CD4-positive, CD25-positive, alpha-beta regulatory T cell (primary cell): ENCODE measurements at regions not wholly inside any gene's neighbourhood (a gene's known extent, or its start where the extent isn't known, plus 50 kb on each side); places are given as distances from the start of the nearest gene placed in this dataset.
"Not testable (repeated sequence)": the region's sequence is repeated elsewhere in the genome, so short reads cannot be mapped to it uniquely, and the experiment has no call there.

Experiments used
- ATAC-seq, 2 donors: fragments of 150-1000 bp; cut with Tn5 transposase; one replicate each; pipeline ENCODE4 v1.10.0; 2021; ENCODE audit warnings: low read depth in 2 of 2, moderate number of reproducible peaks in 2 of 2, moderate library complexity in 1 of 2
- DNase-seq, 3 donors: peaks; one replicate each; pipeline versions ENCODE4 v3.0.0 to v3.0.0-alpha.2; 2012 to 2022; ENCODE audit warnings: mixed read lengths in 1 of 3
- H3K27ac ChIP-seq: one replicate; pipeline ENCODE4 v1.7.0; 2013; ENCODE audit warnings: mild to moderate bottlenecking, low read length; ENCODE audit not compliant: insufficient read depth, poor library complexity, severe bottlenecking
- H3K27me3 ChIP-seq: one replicate; pipeline ENCODE4 v1.7.0; 2013; ENCODE audit warnings: low read length; ENCODE audit not compliant: control insufficient read depth, insufficient read depth
- H3K36me3 ChIP-seq: one replicate; pipeline ENCODE4 v1.7.0; 2013; ENCODE audit warnings: mild to moderate bottlenecking, low read length, moderate library complexity; ENCODE audit not compliant: control insufficient read depth, insufficient read depth
- H3K4me1 ChIP-seq: 2 replicates; pipeline ENCODE4 v1.7.0; 2013; ENCODE audit warnings: mild to moderate bottlenecking, low read length; ENCODE audit not compliant: insufficient read depth, control insufficient read depth, poor library complexity, severe bottlenecking
- H3K4me3 ChIP-seq: one replicate; pipeline ENCODE4 v1.7.0; 2013; ENCODE audit warnings: low read depth, mild to moderate bottlenecking, low read length, moderate library complexity
- H3K9me3 ChIP-seq, 2 experiments: 1 replicate in 1 of 2; 2 replicates in 1 of 2; pipeline ENCODE4 v1.7.0; 2013; ENCODE audit warnings: low read length in 2 of 2, mild to moderate bottlenecking in 1 of 2, moderate library complexity in 1 of 2; ENCODE audit not compliant: control insufficient read depth in 2 of 2
- H3K27ac Mint-ChIP-seq, 3 donors: one replicate each; pipeline ENCODE4 v1.8.0; 2020 to 2022; ENCODE audit warnings: mild to moderate bottlenecking in 3 of 3, mixed read lengths in 3 of 3, moderate library complexity in 2 of 3
- H3K27me3 Mint-ChIP-seq: one replicate; pipeline ENCODE4 v1.8.0; 2022; ENCODE audit warnings: mild to moderate bottlenecking, mixed read lengths
- H3K36me3 Mint-ChIP-seq: one replicate; pipeline ENCODE4 v1.8.0; 2020; ENCODE audit warnings: mixed read lengths
- H3K4me1 Mint-ChIP-seq, 4 donors: one replicate each; pipeline ENCODE4 v1.8.0; 2020 to 2022; ENCODE audit warnings: mixed read lengths in 4 of 4, mild to moderate bottlenecking in 1 of 4
- H3K4me3 Mint-ChIP-seq, 4 donors: one replicate each; pipeline ENCODE4 v1.8.0; 2020 to 2022; ENCODE audit warnings: mild to moderate bottlenecking in 4 of 4, mixed read lengths in 4 of 4, moderate library complexity in 3 of 4
- H3K9me3 Mint-ChIP-seq, 7 donors: one replicate each; pipeline ENCODE4 v1.8.0; 2020 to 2022; ENCODE audit warnings: mixed read lengths in 7 of 7, mild to moderate bottlenecking in 3 of 7, moderate library complexity in 2 of 7

DNA sequence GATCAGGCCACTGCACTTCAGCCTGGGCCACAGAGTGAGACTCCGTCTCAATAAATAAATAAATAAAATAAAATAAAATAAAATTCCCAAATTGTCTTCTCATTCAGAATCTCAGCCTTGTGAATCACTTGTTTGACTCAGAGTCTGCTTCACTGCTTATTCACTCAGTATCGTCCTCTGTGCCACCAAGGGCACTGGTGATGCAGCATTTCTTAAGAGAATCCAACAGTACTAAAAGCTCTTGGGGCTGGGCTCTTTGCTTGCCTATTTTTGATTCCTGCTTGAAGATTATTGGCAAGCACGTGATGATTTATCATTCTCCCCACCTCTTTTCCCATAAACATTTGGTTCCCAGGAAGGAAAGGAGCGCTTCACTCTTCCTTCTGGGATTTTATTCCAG lies 54.8 kb upstream of the HMGB1 start:
- no peaks in the 10 kb centered on the region for H3K4me1 ChIP-seq
- H3K27ac ChIP-seq = no peak overlapping the region
- no peaks in the 10 kb centered on the region for H3K27me3 ChIP-seq
- Mint-ChIP-seq H3K4me3 (no peak overlapping the region), H3K27me3 (peaks cover 7% of the 10 kb centered on the region), H3K27ac (no peak overlapping the region), H3K36me3 (peaks cover 3% of the 10 kb centered on the region), H3K4me1 (peaks cover 0 to 8% (median 6%) of the 10 kb centered on the region in 4 donors), H3K9me3 (peaks cover 0 to 3% (median 0%) of the 10 kb centered on the region in 7 donors)
- no peak overlapping the region for H3K4me3 ChIP-seq
- ATAC-seq = no peak
- H3K9me3 ChIP-seq = no peaks in the 10 kb centered on the region
- no peaks in the 10 kb centered on the region for H3K36me3 ChIP-seq
- no peak for DNase-seq

DNA sequence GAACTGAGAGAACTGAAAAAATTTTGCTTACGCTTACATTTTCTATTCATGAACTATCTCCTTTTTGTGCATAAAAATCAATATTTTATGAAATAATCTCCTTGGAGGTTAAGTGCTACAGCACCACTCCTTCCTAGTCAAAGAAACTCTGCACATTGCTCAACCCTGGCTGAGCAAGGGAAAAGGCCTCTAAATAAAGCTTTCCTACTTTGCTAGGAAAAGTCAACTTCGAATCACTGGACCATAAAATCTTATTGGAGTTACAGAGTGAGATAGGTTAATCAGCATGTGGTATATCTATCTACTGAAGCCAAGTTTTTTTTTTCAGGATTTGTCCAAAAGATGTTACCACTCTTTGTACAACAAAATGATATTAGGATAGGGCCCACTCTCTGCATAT lies 57.5 kb upstream of the HMGB1 start:
- DNase-seq (no peak), ATAC-seq (no peak)
- H3K27me3 Mint-ChIP-seq = no peaks in the 10 kb centered on the region
- H3K9me3 Mint-ChIP-seq = peaks cover 0 to 3% (median 0%) of the 10 kb centered on the region in 7 donors
- H3K4me3 Mint-ChIP-seq = no peak overlapping the region
- Histone ChIP-seq H3K9me3 (no peaks in the 10 kb centered on the region), H3K4me1 (no peaks in the 10 kb centered on the region), H3K27ac (no peak overlapping the region), H3K36me3 (no peaks in the 10 kb centered on the region), H3K4me3 (no peak overlapping the region), H3K27me3 (no peaks in the 10 kb centered on the region)
- peaks cover 3% of the 10 kb centered on the region for H3K36me3 Mint-ChIP-seq
- no peak overlapping the region for H3K27ac Mint-ChIP-seq
- peaks cover 0 to 11% (median 6%) of the 10 kb centered on the region in 4 donors for H3K4me1 Mint-ChIP-seq

DNA sequence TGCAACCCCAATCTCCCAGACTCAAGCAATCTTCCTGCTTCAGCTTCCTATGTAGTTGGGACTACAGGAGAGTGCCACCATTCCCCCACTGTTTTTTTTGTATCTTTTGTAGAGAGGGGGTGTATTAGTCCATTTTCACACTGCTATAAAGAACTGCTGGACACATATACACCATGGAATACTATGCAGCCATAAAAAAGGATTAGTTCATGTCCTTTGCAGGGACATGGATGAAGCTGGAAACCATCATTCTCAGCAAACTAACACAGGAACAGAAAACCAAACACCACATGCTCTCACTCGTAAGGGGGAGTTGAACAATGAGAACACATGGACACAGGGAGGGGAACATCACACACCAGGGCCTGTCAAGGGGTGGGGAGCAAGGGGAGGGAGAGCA lies 58.1 kb upstream of the HMGB1 start:
- not testable (repeated sequence) for H3K27ac Mint-ChIP-seq, H3K27me3 ChIP-seq, H3K4me3 ChIP-seq

DNA sequence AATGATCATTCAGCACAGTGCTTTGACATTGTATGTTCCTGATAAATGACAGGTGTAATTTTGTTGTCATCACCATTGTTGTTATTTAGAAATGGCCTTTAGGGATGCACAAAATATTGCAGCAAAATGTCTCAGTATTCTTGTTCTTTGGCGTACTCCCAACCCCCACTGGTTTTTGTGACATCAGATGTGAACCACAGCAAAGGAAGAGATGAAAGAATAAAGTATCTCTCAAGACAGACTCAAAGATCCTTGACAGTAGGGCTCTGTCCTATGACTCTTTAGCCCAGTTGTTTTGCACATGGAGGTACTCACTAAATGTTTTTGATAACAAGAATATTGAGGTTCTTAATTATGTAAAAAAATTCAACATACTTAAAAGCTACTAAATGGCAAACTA lies 59.5 kb upstream of the HMGB1 start:
- DNase-seq (peak in 2 of 3 donors; percentile 17 to 40), ATAC-seq (peak in 1 of 2 donors; percentile 46)
- H3K9me3 Mint-ChIP-seq, H3K27me3 ChIP-seq, H3K4me3 ChIP-seq, H3K27me3 Mint-ChIP-seq, H3K4me1 ChIP-seq, H3K36me3 Mint-ChIP-seq, H3K36me3 ChIP-seq, H3K9me3 ChIP-seq, H3K27ac ChIP-seq, H3K4me3 Mint-ChIP-seq: not testable (repeated sequence)
- peaks cover 0 to 11% (median 6%) of the 10 kb centered on the region in 4 donors for H3K4me1 Mint-ChIP-seq
- peak overlapping the region in 2 of 3 donors; percentile 41 to 63 for H3K27ac Mint-ChIP-seq

More for the DNA sequence above, 58.1 kb upstream of the HMGB1 start:
- H3K4me1 Mint-ChIP-seq = peaks cover 0 to 11% (median 6%) of the 10 kb centered on the region in 4 donors
- not testable (repeated sequence) for H3K36me3 Mint-ChIP-seq, H3K9me3 Mint-ChIP-seq, H3K27me3 Mint-ChIP-seq, H3K27ac ChIP-seq, H3K9me3 ChIP-seq, H3K36me3 ChIP-seq, H3K4me3 Mint-ChIP-seq, H3K4me1 ChIP-seq, DNase-seq, ATAC-seq

DNA sequence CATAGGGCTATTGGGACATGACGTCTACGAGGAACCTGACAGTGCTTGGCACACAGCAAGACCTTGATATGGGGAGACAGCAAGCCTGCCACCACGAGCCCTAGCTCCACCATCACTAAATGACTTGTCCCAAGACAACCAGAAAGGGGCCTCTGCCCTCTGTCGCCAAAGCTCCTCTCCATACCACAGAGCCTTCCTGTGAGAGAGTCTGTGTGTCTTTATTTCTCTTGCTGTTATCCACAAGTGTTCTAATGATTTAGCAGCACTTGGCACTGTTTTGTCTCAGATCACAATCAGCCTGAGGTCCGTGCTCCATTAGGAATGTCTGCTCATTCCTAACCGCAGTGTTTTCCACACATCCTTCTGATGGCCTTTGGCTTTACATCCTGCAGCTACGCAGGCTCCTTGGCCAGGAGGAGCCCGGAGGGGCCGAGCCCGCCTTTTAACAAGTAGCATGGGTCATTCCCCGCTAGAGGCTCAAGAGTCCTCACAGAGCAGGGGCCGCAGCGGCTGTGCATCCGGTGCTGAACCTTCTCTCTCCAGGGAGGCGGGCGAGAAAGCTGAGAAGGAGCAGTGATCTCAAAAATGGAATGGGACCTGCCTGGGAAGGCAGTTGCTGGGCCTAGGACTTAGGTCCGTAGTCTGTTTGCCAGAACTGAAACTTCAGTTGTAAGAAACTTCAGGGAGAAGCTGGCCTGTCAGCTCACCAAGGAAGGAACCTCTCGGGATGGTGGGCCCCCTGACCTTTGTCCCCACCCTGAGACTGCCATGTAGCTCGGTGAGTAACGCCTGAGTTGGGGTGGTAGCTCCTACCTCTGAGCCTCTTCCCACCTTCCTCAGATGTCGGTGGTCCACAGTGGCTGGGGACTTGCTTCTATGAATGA lies 61.1 kb upstream of the HMGB1 start:
- Histone ChIP-seq H3K4me1 (no peaks in the 10 kb centered on the region), H3K36me3 (no peaks in the 10 kb centered on the region), H3K27ac (no peak overlapping the region), H3K27me3 (no peaks in the 10 kb centered on the region), H3K9me3 (no peaks in the 10 kb centered on the region), H3K4me3 (no peak overlapping the region)
- ATAC-seq (no peak), DNase-seq (no peak)
- Mint-ChIP-seq H3K4me3 (no peak overlapping the region), H3K4me1 (peaks cover 0 to 11% (median 6%) of the 10 kb centered on the region in 4 donors), H3K9me3 (peaks cover 0 to 3% (median 0%) of the 10 kb centered on the region in 7 donors), H3K36me3 (no peaks in the 10 kb centered on the region), H3K27me3 (no peaks in the 10 kb centered on the region), H3K27ac (no peak overlapping the region)

DNA sequence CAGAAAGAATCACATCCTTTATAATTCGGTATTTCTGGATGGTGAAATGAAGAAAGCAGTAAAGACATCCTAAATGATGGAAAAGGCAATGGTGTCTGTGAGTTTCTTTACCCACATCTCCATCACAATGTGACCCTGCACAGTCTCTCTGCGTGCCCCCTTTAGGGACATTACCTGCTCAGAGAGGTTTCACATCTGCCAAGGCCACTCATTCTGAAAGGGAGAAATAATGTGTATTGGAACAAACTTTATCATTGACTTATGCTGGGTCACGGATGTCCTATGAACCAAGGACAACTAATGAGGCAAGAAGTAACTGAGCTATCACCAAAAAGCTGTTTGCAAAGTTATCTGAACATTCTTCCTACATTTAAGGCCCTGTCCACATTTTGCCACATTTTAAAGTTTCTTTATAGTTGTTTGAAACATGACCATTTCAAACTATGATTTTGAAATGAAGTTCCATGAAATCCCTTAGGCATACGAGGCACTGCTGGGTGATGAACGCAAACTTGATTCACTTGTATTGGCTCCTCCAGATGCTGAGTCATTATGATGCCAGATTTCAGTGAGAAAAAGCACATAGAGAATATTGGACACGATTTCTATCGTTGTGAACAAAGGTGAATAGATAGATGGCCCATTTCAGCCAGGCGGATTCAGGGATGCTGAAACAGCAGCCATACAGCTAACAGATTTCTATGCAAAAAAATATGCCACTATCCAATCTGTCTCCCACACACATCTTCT lies 63.5 kb upstream of the HMGB1 start:
- Mint-ChIP-seq H3K4me3 (no peak overlapping the region), H3K27ac (no peak overlapping the region), H3K27me3 (peaks cover 4% of the 10 kb centered on the region), H3K4me1 (peaks cover 0 to 11% (median 6%) of the 10 kb centered on the region in 4 donors), H3K36me3 (no peaks in the 10 kb centered on the region), H3K9me3 (peaks cover 0 to 1% (median 0%) of the 10 kb centered on the region in 7 donors)
- no peak overlapping the region for H3K4me3 ChIP-seq
- no peak overlapping the region for H3K27ac ChIP-seq
- H3K4me1 ChIP-seq = no peaks in the 10 kb centered on the region
- no peak for ATAC-seq
- no peaks in the 10 kb centered on the region for H3K9me3 ChIP-seq
- no peaks in the 10 kb centered on the region for H3K27me3 ChIP-seq
- no peak for DNase-seq
- no peaks in the 10 kb centered on the region for H3K36me3 ChIP-seq

DNA sequence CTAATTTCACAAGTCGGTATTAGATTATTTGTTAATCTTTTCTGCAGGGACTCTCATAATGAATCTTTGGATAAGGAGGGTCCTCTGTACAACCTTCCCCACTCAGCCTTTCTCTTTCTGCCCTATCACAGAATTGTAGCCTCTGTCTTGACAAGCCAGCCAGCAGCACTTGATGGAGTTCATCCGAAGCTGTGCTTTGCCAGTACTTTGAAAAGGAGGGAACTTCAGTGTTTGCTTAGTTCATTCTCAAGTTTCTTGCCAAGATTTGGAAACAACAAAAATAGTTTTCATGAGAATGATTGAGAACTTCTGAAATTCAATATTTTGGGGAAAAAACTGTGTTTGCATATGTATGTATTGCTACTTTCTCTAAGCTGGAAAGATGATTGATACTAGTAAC lies 69.3 kb upstream of the HMGB1 start:
- H3K27ac Mint-ChIP-seq = no peak overlapping the region
- H3K27me3 ChIP-seq = no peaks in the 10 kb centered on the region
- H3K36me3 Mint-ChIP-seq = no peaks in the 10 kb centered on the region
- H3K4me3 Mint-ChIP-seq = no peak overlapping the region
- H3K4me1 Mint-ChIP-seq = no peaks in the 10 kb centered on the region
- H3K9me3 Mint-ChIP-seq = no peaks in the 10 kb centered on the region
- no peak overlapping the region for H3K27ac ChIP-seq
- H3K27me3 Mint-ChIP-seq = peaks cover 8% of the 10 kb centered on the region
- no peaks in the 10 kb centered on the region for H3K4me1 ChIP-seq
- no peaks in the 10 kb centered on the region for H3K36me3 ChIP-seq
- no peak for ATAC-seq
- no peak overlapping the region for H3K4me3 ChIP-seq
- H3K9me3 ChIP-seq = no peaks in the 10 kb centered on the region
- no peak for DNase-seq
